HG02852 (cell line): ENCODE measurements at regions not wholly inside any gene's neighbourhood (a gene's known extent, or its start where the extent isn't known, plus 50 kb on each side); places are given as distances from the start of the nearest gene placed in this dataset.
A peak's percentile ranks its signal among the peaks of the same experiment; 100 is the strongest.

ENCODE experiments used
- ATAC-seq: cut with Tn5 transposase; IDR thresholded peaks from one replicate; pipeline ENCODE4 v1.9.1; 2021; ENCODE audit warnings: mild to moderate bottlenecking, moderate library complexity; ENCODE audit not compliant: unreplicated experiment

DNA sequence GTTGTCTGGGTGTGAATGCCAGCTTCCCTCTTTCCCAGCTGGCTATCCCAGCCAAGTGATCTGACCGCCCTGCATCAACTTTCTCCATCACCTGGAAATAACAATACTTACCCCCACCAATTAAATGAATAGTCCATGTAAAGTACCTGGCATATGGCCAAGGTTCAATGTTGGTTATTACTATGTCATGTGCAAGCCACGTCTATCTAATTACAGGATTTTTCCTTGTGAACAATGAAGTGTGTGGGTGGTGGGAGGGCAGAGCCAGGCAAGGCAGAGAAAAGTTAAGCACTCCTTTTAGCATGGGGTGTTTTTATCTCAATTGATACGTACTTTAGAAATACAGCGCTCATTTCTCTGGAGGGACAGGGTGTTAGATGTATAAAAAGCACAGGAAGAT lies 121.1 kb downstream of the NHLRC3 start:
- ATAC-seq = no peak

DNA sequence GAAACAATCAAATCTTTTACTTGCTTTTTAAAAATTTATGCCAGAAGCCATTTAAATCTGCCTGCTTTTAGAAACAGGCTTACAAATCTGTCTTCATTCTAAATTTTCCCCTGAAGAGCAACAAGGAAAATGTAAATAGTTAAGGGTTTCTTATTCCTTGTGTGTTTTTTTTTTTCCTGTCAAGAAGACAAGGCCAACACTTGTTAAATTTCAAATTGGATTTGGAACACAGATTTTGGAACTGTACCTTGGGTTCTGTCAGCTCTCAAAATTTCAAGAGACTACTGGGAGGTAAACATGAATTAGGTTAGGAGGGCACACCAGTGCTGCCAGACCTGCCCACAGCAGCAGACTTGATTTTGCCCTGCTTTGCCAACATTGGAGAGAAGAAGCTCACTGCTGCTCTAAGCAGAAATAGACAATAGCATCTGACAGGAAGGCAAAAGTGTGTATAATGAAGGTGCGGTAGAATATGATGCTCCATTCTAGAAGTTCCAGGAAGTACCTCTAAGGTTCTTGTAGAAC lies 121.7 kb downstream of the NHLRC3 start:
- ATAC-seq = no peak

- ATAC-seq = no peak
Observed at GRCh38 chr13:39167018-39167417, 128.8 kb downstream of the NHLRC3 start.

DNA sequence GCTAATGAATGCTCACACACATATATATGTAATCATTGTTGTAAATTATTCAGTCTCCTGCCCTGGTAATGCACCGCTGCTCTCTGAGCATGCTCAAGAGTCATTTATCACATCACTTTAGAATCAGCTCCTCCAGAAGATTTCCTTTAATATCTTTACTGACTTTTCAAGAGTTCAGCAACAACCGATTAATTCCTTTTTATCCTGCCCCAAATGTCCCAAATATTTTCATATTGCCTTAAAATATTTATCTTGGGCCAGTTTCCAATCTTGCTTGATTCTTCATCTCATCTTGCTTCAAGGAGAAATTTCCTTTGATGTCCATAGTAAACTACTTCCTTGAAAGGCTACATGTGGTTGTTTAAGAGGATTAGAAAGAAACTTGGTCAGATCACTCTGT lies 132.5 kb downstream of the NHLRC3 start:
- ATAC-seq = no peak

GRCh38 chr13:39185326-39185725 lies 147.1 kb downstream of the NHLRC3 start:
- no peak for ATAC-seq

DNA sequence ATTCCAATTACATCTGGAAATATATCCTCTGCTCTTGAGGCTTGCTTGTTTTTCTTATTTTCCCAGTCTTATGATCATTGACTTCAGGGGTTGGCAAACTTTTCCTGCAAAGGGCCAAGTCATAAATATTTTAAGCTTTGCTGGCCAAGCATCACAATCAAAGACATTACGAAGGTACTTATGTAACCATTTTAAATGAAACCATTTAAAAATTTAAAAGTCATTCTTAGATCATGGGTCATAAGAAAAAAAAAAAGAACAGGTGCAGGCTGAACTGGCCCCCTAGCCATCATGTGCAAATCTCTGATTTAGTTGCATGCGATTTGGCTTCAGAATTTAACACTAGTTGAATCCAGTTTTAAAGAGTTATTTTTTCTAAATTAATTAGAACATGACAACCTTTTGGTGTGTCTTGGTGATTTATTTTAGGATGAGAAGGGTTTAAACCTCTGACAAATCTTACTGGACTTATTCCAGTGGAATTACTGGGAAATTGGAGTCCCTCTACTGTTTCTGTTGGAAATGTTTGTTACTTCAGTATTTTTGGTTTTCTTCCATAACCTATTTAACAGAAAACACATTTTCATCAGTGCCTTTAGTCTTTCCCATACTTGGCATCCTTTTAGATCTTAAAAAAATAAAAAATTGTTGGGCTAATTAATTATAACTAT lies 148.1 kb downstream of the NHLRC3 start:
- ATAC-seq = no peak

- ATAC-seq = no peak
Observed at GRCh38 chr13:39189778-39190177, 151.5 kb downstream of the NHLRC3 start.

DNA sequence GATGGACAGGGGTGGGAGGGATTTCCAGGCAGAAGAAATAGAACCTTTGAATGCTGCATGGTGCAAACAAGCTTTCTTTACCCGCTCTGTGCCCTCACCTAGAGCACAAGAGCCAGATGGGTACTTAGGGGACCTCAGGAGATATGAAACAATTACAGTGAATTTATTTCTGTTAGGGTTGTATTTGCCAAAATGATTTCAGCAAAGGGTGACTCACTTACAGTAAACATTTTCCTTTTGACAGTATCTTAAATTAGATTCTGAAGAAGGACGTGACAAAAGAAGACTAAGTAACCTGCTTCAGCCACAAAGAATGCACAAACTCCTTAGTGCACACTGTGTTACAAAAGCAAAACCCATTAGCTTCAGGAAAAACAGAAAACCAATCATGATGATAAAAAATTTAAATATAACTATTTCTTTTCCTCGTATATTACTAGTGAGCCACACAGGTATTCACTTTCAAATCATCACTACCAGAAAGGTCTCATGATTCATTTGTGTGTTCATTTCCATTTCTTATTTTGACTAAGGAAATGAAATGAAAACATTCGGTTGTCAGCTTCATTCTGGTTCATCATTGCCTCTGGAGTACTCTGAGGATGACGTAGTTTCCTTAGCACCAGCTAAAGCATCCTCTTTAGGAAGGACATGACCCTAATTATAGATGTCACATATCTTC lies 158.8 kb downstream of the NHLRC3 start:
- peak; percentile 81 for ATAC-seq

DNA sequence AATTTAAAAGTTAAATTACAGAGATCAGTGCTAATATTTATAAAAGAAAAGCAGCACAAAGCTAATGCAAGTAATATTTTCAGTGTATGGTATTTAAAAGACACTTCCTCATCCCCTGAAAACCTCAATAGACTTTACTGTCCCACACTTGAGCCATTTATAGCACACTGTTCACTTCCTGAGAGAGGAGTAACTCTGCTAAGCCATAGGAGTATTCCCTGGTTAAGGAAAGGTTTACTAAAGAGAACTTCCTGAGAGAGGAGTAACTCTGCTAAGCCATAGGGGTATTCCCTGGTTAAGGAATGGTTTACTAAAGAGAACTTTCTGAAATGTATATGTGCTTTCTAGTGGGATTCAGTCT lies 159.4 kb downstream of the NHLRC3 start:
- peak; percentile 37 for ATAC-seq

DNA sequence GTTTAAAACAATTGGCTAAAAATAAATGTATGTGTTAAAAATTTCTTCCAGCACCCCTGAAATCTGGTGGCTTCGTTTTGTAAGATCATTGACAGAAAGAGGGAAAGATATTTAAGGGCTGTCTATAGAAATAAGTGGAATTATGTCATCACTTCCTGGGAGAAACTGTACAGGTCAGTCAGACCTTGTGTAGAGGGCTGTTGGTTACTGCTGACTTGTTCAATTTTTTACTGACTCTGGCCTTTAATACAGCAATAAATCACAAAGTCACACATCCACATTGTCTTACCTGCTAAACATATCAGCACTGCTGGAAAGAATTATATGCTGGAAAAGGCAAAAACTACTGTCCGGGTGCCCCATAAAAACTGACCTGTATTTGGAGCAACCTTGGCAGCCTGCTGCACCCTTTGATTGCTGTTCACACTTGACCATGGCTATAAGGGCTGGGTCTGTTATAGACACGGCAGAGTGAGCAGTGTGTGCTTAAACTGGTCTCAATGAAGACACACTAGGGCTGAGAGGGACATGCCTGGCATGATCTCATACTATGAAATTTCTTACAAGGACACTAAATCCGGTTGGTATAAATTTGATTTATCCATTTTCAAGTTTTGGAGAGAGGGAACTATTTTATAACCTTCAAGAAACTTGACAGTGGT lies 162.1 kb downstream of the NHLRC3 start:
- ATAC-seq = no peak

DNA sequence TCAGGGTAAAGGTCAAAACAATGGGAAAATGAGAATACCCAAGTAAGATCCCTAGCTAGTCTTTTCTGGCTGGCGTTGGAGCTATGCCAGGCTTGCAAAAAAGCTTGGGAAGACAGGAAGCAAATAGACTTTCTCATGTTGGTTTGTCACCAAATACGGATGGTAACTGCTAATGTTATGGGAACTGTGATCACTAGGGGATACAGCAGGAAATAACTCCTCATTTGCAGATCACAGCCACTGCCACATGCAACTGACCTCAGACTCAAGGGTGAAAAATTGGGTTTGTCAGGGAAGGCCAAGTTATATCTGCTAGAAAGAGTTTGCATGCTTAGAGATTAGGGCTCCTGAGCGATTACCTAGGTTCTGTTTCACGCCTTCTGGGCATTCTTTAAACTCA lies 162.9 kb downstream of the NHLRC3 start:
- no peak for ATAC-seq

DNA sequence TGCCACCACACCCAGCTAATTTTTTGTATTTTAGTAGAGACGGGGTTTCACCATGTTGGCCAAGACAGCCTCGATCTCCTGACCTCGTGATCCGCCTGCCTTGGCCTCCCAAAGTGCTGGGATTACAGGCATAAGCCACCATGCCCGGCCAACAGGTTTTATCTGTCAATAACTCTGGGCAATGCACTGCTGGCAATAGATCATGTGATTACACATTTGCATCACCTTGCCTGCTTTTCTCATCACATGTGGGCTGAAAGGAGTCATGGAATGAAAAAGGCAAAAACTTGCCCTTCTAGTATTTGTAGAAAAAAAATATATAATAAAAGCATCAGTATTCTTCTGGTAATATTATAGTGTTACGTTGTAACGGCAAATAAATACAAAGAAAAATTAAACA lies 164.5 kb downstream of the NHLRC3 start:
- ATAC-seq = no peak

- no peak for ATAC-seq
Observed at GRCh38 chr13:39208636-39209035, 170.4 kb downstream of the NHLRC3 start.

DNA sequence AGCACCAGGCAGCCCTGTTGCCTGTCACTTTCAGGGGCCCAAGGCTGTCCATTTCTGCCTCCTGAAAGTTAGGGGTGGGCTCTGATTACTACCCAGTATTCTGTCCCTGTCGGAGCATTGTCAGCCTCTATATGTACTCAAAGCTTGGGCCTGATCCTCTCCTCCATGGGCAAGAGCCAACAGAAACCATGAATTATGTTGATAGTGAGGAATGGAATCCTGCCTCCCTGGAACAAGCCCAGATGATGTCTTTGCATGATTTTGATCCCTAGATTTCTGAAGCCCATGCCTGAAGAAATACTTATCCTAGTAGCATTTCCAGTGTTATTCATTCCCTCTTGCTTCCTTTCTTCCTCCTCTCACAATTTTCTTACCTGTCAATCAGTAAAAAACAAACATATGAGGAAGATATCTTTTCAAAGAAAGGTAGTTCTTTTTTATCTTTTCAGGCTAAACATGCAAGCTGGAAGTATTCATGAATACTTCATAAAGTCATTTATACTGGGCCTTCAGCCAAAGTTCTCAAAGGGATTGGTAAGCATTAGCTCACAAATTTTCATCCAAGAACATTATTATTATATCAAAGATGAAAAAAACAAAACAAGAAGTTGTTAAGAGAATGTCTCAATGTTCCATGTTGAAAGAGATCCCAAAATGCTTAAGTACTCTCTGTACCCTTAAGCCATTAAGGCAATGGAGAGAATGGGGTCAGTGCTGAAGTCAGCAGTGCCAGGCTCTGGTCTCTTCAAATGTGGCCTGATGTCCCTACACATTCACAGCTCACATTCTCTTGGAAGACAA lies 171.7 kb downstream of the NHLRC3 start:
- ATAC-seq = no peak

GRCh38 chr13:39210961-39211534 lies 172.8 kb downstream of the NHLRC3 start:
- ATAC-seq = no peak

DNA sequence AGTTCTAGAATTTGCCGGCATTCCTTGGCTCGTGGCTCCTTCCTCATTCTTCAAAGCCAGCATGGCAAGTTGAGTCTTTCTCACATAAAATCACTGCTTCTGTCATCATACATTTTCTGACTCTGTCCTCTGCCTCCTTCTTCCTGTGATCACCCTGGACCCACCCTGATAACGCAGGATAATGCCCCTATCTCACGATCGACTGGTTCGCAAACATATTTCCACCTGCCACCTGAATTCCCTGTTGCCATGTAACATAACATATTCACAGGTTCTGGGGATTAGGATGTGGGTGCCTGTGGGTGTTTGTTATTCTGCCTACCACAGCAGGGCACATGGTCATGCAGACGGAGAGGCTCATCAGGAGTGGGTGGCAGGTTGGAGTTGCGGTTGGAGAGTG lies 177.7 kb downstream of the NHLRC3 start:
- no peak for ATAC-seq

GRCh38 chr13:39217471-39217870 lies 179.2 kb downstream of the NHLRC3 start:
- ATAC-seq = no peak

DNA sequence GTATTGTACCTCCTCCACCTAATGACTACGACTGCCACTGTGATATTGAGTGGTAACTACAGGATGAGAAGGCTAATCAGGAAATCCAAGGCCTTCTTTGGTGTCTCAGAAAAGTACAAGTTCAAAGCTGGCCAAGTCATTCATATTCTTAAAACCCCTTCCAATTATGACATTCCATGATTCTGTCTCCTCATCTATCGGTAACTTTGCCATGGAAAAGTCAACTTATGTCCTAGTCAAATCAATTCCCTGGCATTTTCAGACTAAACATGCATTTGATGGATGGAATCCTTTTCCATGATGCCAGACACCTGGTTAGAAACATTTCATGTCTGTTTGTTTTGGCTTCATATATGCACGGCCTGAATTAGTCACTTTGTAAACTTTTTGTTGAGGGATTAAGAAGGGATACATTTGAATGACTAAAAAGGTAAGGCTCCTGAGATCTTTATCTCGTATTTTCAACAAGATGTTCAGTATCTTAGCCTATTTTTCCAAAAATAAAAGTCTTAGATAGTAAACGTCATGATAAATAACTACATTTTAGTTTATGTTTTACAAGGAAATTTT lies 186.5 kb downstream of the NHLRC3 start:
- ATAC-seq = no peak

DNA sequence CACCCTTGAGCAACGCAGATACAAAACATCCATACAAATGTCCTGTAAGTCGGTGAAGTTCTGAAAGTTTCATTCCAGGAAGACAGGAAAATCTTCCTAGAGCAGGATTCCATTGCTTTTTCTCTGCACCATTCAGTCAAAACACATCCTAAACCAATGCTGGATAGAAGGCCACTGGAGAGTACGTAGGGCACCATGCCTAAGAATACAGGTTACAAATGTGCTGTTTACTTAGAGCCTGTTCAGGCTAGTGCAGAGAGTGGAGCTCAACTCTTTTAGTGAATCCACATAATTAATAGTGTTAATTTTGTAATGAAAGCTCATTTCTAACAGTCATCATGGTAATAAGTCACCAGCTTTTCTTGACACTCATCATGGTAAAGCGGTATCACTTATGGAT lies 187.6 kb downstream of the NHLRC3 start:
- ATAC-seq = no peak

DNA sequence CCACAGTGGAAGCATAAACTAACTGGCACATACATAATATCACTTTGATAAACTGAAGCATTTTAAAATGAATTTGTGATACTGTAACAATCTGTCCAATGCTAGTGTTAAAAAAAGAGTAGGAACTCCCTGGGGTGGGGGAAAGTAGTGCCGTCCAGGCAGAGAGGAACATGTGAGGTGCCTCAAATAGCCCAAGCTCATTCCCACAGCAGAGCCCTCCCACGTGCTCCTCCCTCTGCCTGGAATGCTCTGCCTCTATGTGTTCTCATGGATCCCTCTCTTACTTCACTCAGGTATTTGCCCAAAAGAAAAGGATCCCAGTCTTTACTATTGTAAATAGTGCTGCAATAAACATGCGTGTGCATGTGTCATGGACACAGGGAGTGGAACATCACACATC lies 188.1 kb downstream of the NHLRC3 start:
- ATAC-seq = no peak
